Left ventricle myocardium inferior (tissue), 1 donor: ENCODE measurements at regions not wholly inside any gene's neighbourhood (a gene's known extent, or its start where the extent isn't known, plus 50 kb on each side); places are given as distances from the start of the nearest gene placed in this dataset.

Source experiments
- DNase-seq: peaks from one replicate; pipeline ENCODE4 v3.0.0-alpha.2; 2020
- H3K27ac ChIP-seq: fragments of 200-600 bp; replicated peaks from 2 replicates; pipeline ENCODE4 v1.8.0; 2021
- H3K27me3 ChIP-seq: fragments of 200-600 bp; 2 replicates; pipeline ENCODE4 v1.8.0; 2021; ENCODE audit warnings: low read depth
- H3K36me3 ChIP-seq: fragments of 200-600 bp; 2 replicates; pipeline ENCODE4 v1.8.0; 2021
- H3K4me1 ChIP-seq: fragments of 200-600 bp; 2 replicates; pipeline ENCODE4 v1.8.0; 2021
- H3K4me3 ChIP-seq: fragments of 200-600 bp; 2 replicates; pipeline ENCODE4 v1.8.0; 2021; ENCODE audit warnings: mild to moderate bottlenecking, moderate library complexity
- H3K9me3 ChIP-seq: fragments of 200-600 bp; replicated peaks from 2 replicates; pipeline ENCODE4 v1.8.0; 2021
- intact Hi-C: fragments of 100-400 bp; cut with micrococcal nuclease; formaldehyde crosslinking; loops from one replicate; pipeline ENCODE4 v1.11.0; 2022
- TF ChIP-seq, protein P1 (sequence below): fragments of 200-600 bp; IDR thresholded peaks from 2 replicates; pipeline ENCODE4 v1.8.0; 2021; ENCODE audit warnings: antibody characterized with exemption, mild to moderate bottlenecking, borderline replicate concordance
- donor health status: DM: no; HTN: yes; CAD: no; lungs with severe emphysema.

DNA sequence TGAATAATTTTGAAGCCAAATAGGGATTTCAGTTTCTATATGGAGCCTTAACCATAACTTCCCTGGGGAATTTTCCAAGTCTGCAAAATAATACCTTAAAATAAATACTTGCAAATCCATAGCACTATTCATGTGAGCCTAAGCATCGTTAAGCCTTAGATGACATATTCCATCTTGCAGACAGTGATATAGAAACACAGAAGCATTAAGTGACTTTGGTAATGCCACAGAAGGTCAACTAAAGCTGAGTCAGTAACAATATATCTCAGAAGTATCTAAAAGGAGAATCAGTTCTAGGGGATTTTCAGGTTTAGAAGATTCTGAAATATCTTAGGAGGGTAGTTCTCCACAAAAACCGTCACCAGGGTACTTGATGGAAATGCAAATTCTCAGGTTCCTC is 163.4 kb upstream of the COL1A2 start:
- Histone ChIP-seq H3K4me3 (no peak overlapping the region), H3K9me3 (no peaks in the 10 kb centered on the region), H3K36me3 (no peaks in the 10 kb centered on the region), H3K27ac (no peak overlapping the region), H3K4me1 (no peaks in the 10 kb centered on the region), H3K27me3 (no peaks in the 10 kb centered on the region)
- TF ChIP-seq, protein P1, sequence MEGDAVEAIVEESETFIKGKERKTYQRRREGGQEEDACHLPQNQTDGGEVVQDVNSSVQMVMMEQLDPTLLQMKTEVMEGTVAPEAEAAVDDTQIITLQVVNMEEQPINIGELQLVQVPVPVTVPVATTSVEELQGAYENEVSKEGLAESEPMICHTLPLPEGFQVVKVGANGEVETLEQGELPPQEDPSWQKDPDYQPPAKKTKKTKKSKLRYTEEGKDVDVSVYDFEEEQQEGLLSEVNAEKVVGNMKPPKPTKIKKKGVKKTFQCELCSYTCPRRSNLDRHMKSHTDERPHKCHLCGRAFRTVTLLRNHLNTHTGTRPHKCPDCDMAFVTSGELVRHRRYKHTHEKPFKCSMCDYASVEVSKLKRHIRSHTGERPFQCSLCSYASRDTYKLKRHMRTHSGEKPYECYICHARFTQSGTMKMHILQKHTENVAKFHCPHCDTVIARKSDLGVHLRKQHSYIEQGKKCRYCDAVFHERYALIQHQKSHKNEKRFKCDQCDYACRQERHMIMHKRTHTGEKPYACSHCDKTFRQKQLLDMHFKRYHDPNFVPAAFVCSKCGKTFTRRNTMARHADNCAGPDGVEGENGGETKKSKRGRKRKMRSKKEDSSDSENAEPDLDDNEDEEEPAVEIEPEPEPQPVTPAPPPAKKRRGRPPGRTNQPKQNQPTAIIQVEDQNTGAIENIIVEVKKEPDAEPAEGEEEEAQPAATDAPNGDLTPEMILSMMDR: no peak
- no peak for DNase-seq
- intact Hi-C loops: no loop called here

DNA sequence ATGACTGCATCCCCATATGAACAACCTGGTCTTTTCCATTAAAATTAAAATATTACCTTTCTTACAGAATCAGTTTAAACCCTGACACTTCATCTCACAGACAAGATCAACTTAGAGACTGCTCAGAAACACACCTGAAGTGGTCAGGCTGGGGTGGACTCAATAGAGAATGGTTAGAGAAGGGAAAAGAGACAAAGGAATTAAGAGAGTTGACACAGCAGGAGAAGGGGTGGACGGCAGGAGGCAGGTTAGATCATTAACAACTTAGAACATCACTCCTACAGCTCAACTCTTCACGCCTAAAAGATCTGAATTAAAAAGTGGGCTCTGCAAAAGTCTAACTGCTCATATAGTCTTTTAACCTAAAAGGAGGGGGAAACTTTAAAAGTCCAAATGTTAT is 157.7 kb upstream of the COL1A2 start:
- DNase-seq: no peak
- TF ChIP-seq, protein P1: no peak
- intact Hi-C loops: no loop called here
- Histone ChIP-seq H3K9me3 (no peaks in the 10 kb centered on the region), H3K27ac (no peak overlapping the region), H3K4me3 (no peak overlapping the region), H3K36me3 (no peaks in the 10 kb centered on the region), H3K27me3 (no peaks in the 10 kb centered on the region), H3K4me1 (peaks cover 12% of the 10 kb centered on the region)

DNA sequence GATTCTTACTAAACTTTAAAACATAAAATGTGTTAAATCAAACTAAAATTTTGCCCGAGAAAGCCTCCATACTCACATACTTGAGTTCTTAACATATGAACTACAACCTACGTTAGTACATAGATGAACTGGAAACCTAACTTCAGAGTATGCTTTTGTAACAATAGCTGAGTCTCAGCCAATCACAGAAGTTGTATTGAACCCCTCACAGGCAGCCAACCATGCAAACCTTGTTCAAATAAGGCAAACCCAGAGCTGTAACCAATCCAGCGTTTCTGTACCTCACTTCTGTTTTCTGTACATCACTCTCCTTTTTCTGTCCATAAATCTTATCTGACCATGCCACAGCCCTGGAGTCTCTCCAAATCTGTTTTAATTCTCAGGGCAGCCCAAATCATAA is 157.3 kb upstream of the COL1A2 start:
- Histone ChIP-seq H3K27me3 (no peaks in the 10 kb centered on the region), H3K36me3 (no peaks in the 10 kb centered on the region), H3K9me3 (no peaks in the 10 kb centered on the region), H3K27ac (no peak overlapping the region), H3K4me1 (peaks cover 12% of the 10 kb centered on the region), H3K4me3 (no peak overlapping the region)
- no peak for DNase-seq
- intact Hi-C loops: no loop called here
- TF ChIP-seq, protein P1: no peak

DNA sequence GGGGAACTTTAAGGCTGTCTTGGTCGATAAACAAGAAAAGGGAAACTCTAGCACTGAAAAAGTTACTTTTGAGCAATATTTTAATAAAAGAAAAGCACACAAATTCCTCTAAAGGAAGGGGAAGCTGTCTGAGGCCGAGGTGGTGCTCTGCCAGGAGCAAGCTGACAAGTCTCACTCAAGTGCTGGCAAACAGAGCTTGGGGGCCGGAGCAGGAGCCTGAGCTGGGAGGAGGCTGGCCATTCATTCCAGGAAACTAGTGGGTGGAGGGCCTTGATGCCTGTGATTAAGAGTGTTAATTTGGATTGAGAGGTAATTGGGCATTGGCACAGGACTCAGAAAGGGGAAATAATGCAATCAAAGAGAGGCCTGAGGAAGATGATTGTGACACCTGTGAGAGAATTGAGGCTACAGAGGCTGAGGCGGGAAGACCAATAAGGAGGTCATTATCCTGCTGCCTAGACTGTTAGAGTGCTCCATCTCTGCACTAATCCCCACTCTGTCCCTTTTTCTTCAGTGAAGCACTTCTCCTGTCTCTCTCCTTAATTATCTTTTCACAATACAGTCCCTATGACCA is 154.9 kb upstream of the COL1A2 start:
- peak overlapping the region; percentile 54 for H3K27ac ChIP-seq

DNA sequence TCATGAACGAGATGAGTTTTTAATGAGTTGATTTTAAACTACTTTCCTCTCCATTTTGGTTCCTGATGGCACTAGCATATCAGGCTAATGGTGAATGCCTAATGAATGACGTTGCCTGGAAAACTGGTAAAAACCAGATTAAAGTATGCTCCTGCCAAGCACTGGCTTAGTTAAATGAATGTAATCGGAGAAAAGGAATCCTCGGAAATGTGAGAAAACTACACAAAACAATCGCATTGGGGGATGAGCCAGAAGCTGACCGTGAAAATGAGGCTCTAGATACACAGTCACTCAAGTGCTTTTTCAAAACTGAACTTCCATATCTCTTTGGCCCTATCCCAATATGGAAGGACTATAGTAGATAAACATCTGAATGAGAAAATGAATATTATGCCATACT is 153.8 kb upstream of the COL1A2 start:
- no peaks in the 10 kb centered on the region for H3K27me3 ChIP-seq
- TF ChIP-seq, protein P1: no peak
- intact Hi-C loops: no loop called here
- H3K4me1 ChIP-seq: peaks cover 12% of the 10 kb centered on the region
- no peak for DNase-seq
- no peak overlapping the region for H3K4me3 ChIP-seq
- no peaks in the 10 kb centered on the region for H3K9me3 ChIP-seq
- H3K36me3 ChIP-seq: no peaks in the 10 kb centered on the region
- no peak overlapping the region for H3K27ac ChIP-seq

More for the DNA sequence above, 154.9 kb upstream of the COL1A2 start:
- Histone ChIP-seq H3K9me3 (no peaks in the 10 kb centered on the region), H3K4me3 (no peak overlapping the region), H3K4me1 (peaks cover 12% of the 10 kb centered on the region), H3K36me3 (no peaks in the 10 kb centered on the region), H3K27me3 (no peaks in the 10 kb centered on the region)
- intact Hi-C loops: no loop called here
- DNase-seq: peak; percentile 27
- TF ChIP-seq, protein P1: no peak
